Osteoblast (primary cell): ENCODE measurements at regions not wholly inside any gene's neighbourhood (a gene's known extent, or its start where the extent isn't known, plus 50 kb on each side); places are given as distances from the start of the nearest gene placed in this dataset.

Experiments used
- DNase-seq: peaks from one replicate; pipeline ENCODE4 v3.0.0; 2011; ENCODE audit warnings: low spot score, mixed read lengths; ENCODE audit not compliant: insufficient read length; ENCODE audit errors: missing footprints
- H2AFZ ChIP-seq: 2 replicates; pipeline ENCODE4 v1.6.0; 2011; ENCODE audit warnings: mild to moderate bottlenecking, low read length
- H3K27ac ChIP-seq: 2 replicates; pipeline ENCODE4 v1.5.1; 2011; ENCODE audit warnings: mild to moderate bottlenecking, low read depth, low read length, moderate library complexity
- H3K27me3 ChIP-seq: 2 replicates; pipeline ENCODE4 v1.6.0; 2012; ENCODE audit warnings: mild to moderate bottlenecking, control low read depth, inconsistent platforms, low read length, moderate library complexity; ENCODE audit not compliant: insufficient read depth
- H3K36me3 ChIP-seq: 2 replicates; pipeline ENCODE4 v1.5.1; 2011; ENCODE audit warnings: mild to moderate bottlenecking, low read length, control low read depth, moderate library complexity; ENCODE audit not compliant: insufficient read depth
- H3K4me1 ChIP-seq: 2 replicates; pipeline ENCODE4 v1.5.1; 2011; ENCODE audit warnings: mild to moderate bottlenecking, low read length, control low read depth, moderate library complexity; ENCODE audit not compliant: insufficient read depth
- H3K4me2 ChIP-seq: 2 replicates; pipeline ENCODE4 v1.6.0; 2011; ENCODE audit warnings: mild to moderate bottlenecking, low read length; ENCODE audit not compliant: insufficient read depth
- H3K4me3 ChIP-seq: fragments of 200-600 bp; sonication (generic); 3 replicates; pipeline ENCODE4 v1.5.1; 2012; ENCODE audit warnings: mild to moderate bottlenecking, low read length, inconsistent platforms; ENCODE audit not compliant: insufficient read depth
- H3K79me2 ChIP-seq: 2 replicates; pipeline ENCODE4 v1.6.0; 2012; ENCODE audit warnings: mild to moderate bottlenecking, low read length, control low read depth, inconsistent platforms; ENCODE audit not compliant: insufficient read depth
- H3K9me3 ChIP-seq: 2 replicates; pipeline ENCODE4 v1.5.1; 2011; ENCODE audit warnings: low read depth, low read length, control low read depth
- H4K20me1 ChIP-seq: 2 replicates; pipeline ENCODE4 v1.6.0; 2012; ENCODE audit warnings: mild to moderate bottlenecking, low read length, control low read depth; ENCODE audit not compliant: insufficient read depth
- CTCF ChIP-seq: IDR thresholded peaks from 2 replicates; pipeline ENCODE4 v1.5.1; 2011; ENCODE audit warnings: mild to moderate bottlenecking, low read depth, low read length, moderate library complexity; ENCODE audit errors: extremely low read depth

- TF ChIP-seq CTCF, result no peak
- H3K36me3 ChIP-seq, result no peaks in the 10 kb centered on the region
Measured at GRCh38 chr2:24418166-24418841, 58.0 kb upstream of the ITSN2 start.

GRCh38 chr2:24412812-24413211, 52.5 kb upstream of the ITSN2 start:
- Histone ChIP-seq H3K9me3 (no peaks in the 10 kb centered on the region), H3K36me3 (no peaks in the 10 kb centered on the region), H2AFZ (no peak overlapping the region), H3K79me2 (no peaks in the 10 kb centered on the region), H3K27ac (no peak overlapping the region), H3K4me2 (no peak overlapping the region), H3K4me3 (no peak overlapping the region), H3K4me1 (no peaks in the 10 kb centered on the region), H4K20me1 (no peaks in the 10 kb centered on the region), H3K27me3 (no peaks in the 10 kb centered on the region)
- no peak for DNase-seq
- TF ChIP-seq CTCF, result no peak

More at GRCh38 chr2:24418166-24418841, 58.0 kb upstream of the ITSN2 start:
- no peak for DNase-seq
- Histone ChIP-seq H2AFZ (no peak overlapping the region), H3K4me3 (no peak overlapping the region), H3K79me2 (no peaks in the 10 kb centered on the region), H3K4me2 (no peak overlapping the region), H3K9me3 (no peaks in the 10 kb centered on the region), H3K27ac (no peak overlapping the region), H3K4me1 (no peaks in the 10 kb centered on the region), H3K27me3 (no peaks in the 10 kb centered on the region), H4K20me1 (no peaks in the 10 kb centered on the region)

- Histone ChIP-seq H2AFZ (no peak overlapping the region), H3K4me2 (no peak overlapping the region), H3K79me2 (no peaks in the 10 kb centered on the region), H3K4me1 (no peaks in the 10 kb centered on the region), H3K36me3 (no peaks in the 10 kb centered on the region), H3K4me3 (no peak overlapping the region), H4K20me1 (no peaks in the 10 kb centered on the region), H3K27ac (no peak overlapping the region), H3K27me3 (no peaks in the 10 kb centered on the region), H3K9me3 (no peaks in the 10 kb centered on the region)
- no peak for DNase-seq
- no peak for TF ChIP-seq CTCF
Measured at GRCh38 chr2:24411488-24412151, 51.3 kb upstream of the ITSN2 start.

GRCh38 chr2:24410976-24411375, 50.6 kb upstream of the ITSN2 start:
- no peaks in the 10 kb centered on the region for H3K27me3 ChIP-seq
- DNase-seq, result no peak
- H3K9me3 ChIP-seq, result no peaks in the 10 kb centered on the region
- H4K20me1 ChIP-seq, result no peaks in the 10 kb centered on the region
- TF ChIP-seq CTCF, result no peak
- no peak overlapping the region for H2AFZ ChIP-seq
- no peak overlapping the region for H3K4me2 ChIP-seq
- no peaks in the 10 kb centered on the region for H3K4me1 ChIP-seq
- H3K4me3 ChIP-seq, result no peak overlapping the region
- no peak overlapping the region for H3K27ac ChIP-seq
- no peaks in the 10 kb centered on the region for H3K36me3 ChIP-seq
- no peaks in the 10 kb centered on the region for H3K79me2 ChIP-seq
